Neural cell (in vitro differentiated cells): ENCODE measurements at regions not wholly inside any gene's neighbourhood (a gene's known extent, or its start where the extent isn't known, plus 50 kb on each side); places are given as distances from the start of the nearest gene placed in this dataset.

Experiments used
- H2AFZ ChIP-seq: fragments of 200-600, 300-800 bp; sonication (generic), shearing (Covaris generic); 2 replicates; pipeline ENCODE4 v1.6.0; 2014; ENCODE audit warnings: low read depth, mild to moderate bottlenecking, antibody characterized with exemption, low read length, moderate library complexity
- H3F3A ChIP-seq: fragments of 200-600 bp; shearing (Covaris generic); 2 replicates; pipeline ENCODE4 v1.6.1; 2016; ENCODE audit warnings: mild to moderate bottlenecking, moderate library complexity, mixed read lengths, antibody characterized with exemption, low read length; ENCODE audit not compliant: insufficient read depth, poor library complexity, severe bottlenecking
- H3K27ac ChIP-seq: fragments of 200-600, 300-800 bp; sonication (generic), shearing (Covaris generic); 2 replicates; pipeline ENCODE4 v1.5.1; 2014; ENCODE audit warnings: mild to moderate bottlenecking, low read length, moderate library complexity
- H3K27me3 ChIP-seq: fragments of 300-800, 200-600 bp; sonication (generic), shearing (Covaris generic); 2 replicates; pipeline ENCODE4 v1.6.0; 2014; ENCODE audit warnings: mild to moderate bottlenecking, low read depth, low read length, moderate library complexity; ENCODE audit not compliant: insufficient read depth
- H3K36me3 ChIP-seq: fragments of 300-800, 200-600 bp; sonication (generic), shearing (Covaris generic); 2 replicates; pipeline ENCODE4 v1.5.1; 2014; ENCODE audit warnings: mild to moderate bottlenecking, antibody characterized with exemption, low read length, moderate library complexity; ENCODE audit not compliant: insufficient read depth
- H3K4me2 ChIP-seq: fragments of 300-800, 200-600 bp; sonication (generic), shearing (Covaris generic); 2 replicates; pipeline ENCODE4 v1.6.0; 2014; ENCODE audit warnings: mild to moderate bottlenecking, low read length
- H3K4me3 ChIP-seq: fragments of 300-800, 200-600 bp; sonication (generic), shearing (Covaris generic); 2 replicates; pipeline ENCODE4 v1.5.1; 2014; ENCODE audit warnings: mild to moderate bottlenecking, low read length, moderate library complexity
- H3K79me2 ChIP-seq: fragments of 200-600 bp; shearing (Covaris generic); replicated peaks from 2 replicates; pipeline ENCODE4 v1.6.0; 2014; ENCODE audit warnings: mild to moderate bottlenecking, low read length, moderate library complexity; ENCODE audit not compliant: insufficient read depth
- H3K9ac ChIP-seq: fragments of 300-800, 200-600 bp; sonication (generic), shearing (Covaris generic); 2 replicates; pipeline ENCODE4 v1.6.1; 2016; ENCODE audit warnings: mild to moderate bottlenecking, low read length, mixed read lengths
- H3K9me2 ChIP-seq: fragments of 200-600 bp; shearing (Covaris generic); 2 replicates; pipeline ENCODE4 v1.6.1; 2016; ENCODE audit warnings: mild to moderate bottlenecking, low read length, mixed read lengths; ENCODE audit not compliant: insufficient read depth
- H3K9me3 ChIP-seq: fragments of 200-600, 300-800 bp; sonication (generic), shearing (Covaris generic); 2 replicates; pipeline ENCODE4 v1.6.1; 2016; ENCODE audit warnings: mild to moderate bottlenecking, mixed run types, low read length, moderate library complexity, mixed read lengths
- H4K20me1 ChIP-seq: fragments of 200-600 bp; shearing (Covaris generic); 2 replicates; pipeline ENCODE4 v1.6.1; 2016; ENCODE audit warnings: mild to moderate bottlenecking, mixed run types; ENCODE audit not compliant: insufficient read depth
- CTCF ChIP-seq: fragments of 450-650 bp; IDR thresholded peaks from 2 replicates; pipeline ENCODE4 v1.5.1; 2014; ENCODE audit warnings: antibody characterized with exemption, mild to moderate bottlenecking, moderate library complexity; ENCODE audit not compliant: poor library complexity, severe bottlenecking
- EP300 ChIP-seq: fragments of 450-650 bp; conservative IDR thresholded peaks from 2 replicates; pipeline ENCODE4 v1.6.1; 2014; ENCODE audit warnings: antibody characterized with exemption, mild to moderate bottlenecking, moderate library complexity; ENCODE audit not compliant: poor library complexity, severe bottlenecking
- EZH2 ChIP-seq: fragments of 200-600, 300-800 bp; shearing (Covaris generic), sonication (generic); IDR thresholded peaks from 2 replicates; pipeline ENCODE4 v1.6.1; 2014; ENCODE audit warnings: antibody characterized with exemption, low read length, borderline replicate concordance, mild to moderate bottlenecking; ENCODE audit not compliant: insufficient read depth, poor library complexity, severe bottlenecking
- MXI1 ChIP-seq: fragments of 450-650 bp; conservative IDR thresholded peaks from 2 replicates; pipeline ENCODE4 v1.6.1; 2014; ENCODE audit warnings: antibody characterized with exemption, mild to moderate bottlenecking; ENCODE audit not compliant: poor library complexity, severe bottlenecking
- POLR2AphosphoS5 ChIP-seq: IDR thresholded peaks from 2 replicates; pipeline ENCODE4 v1.6.1; 2012
- RAD21 ChIP-seq: fragments of 450-650 bp; conservative IDR thresholded peaks from 2 replicates; pipeline ENCODE4 v1.6.1; 2014; ENCODE audit warnings: antibody characterized with exemption, mild to moderate bottlenecking, moderate library complexity
- REST ChIP-seq: IDR thresholded peaks from 2 replicates; pipeline ENCODE4 v1.6.1; 2012; ENCODE audit warnings: borderline replicate concordance
- SMC3 ChIP-seq: fragments of 450-650 bp; conservative IDR thresholded peaks from 2 replicates; pipeline ENCODE4 v1.6.1; 2014; ENCODE audit warnings: antibody characterized with exemption, mild to moderate bottlenecking, moderate library complexity; ENCODE audit not compliant: poor library complexity
- TAF1 ChIP-seq: IDR thresholded peaks from 2 replicates; pipeline ENCODE4 v1.6.1; 2012; ENCODE audit warnings: low read depth

- H3K79me2 ChIP-seq: no peaks in the 10 kb centered on the region
- H3K9me3 ChIP-seq: no peaks in the 10 kb centered on the region
- no peak overlapping the region for H3K27ac ChIP-seq
- no peaks in the 10 kb centered on the region for H3F3A ChIP-seq
- no peaks in the 10 kb centered on the region for H3K36me3 ChIP-seq
- no peaks in the 10 kb centered on the region for H3K9me2 ChIP-seq
- H3K9ac ChIP-seq: no peak overlapping the region
- TF ChIP-seq EZH2 (no peak), EP300 (no peak), REST (no peak), MXI1 (no peak), RAD21 (no peak), TAF1 (no peak), SMC3 (no peak), CTCF (no peak), POLR2AphosphoS5 (no peak)
- no peaks in the 10 kb centered on the region for H3K27me3 ChIP-seq
- H2AFZ ChIP-seq: no peak overlapping the region
- no peak overlapping the region for H3K4me2 ChIP-seq
- no peak overlapping the region for H3K4me3 ChIP-seq
- no peaks in the 10 kb centered on the region for H4K20me1 ChIP-seq
These were observed 249.1 kb upstream of the CHRNA7 start for GRCh38 chr15:31781261-31781660.

GRCh38 chr15:31782016-31782783 is 248.1 kb upstream of the CHRNA7 start:
- H4K20me1 ChIP-seq: no peaks in the 10 kb centered on the region
- no peaks in the 10 kb centered on the region for H3K9me2 ChIP-seq
- no peaks in the 10 kb centered on the region for H3K27me3 ChIP-seq
- H2AFZ ChIP-seq: no peak overlapping the region
- H3K36me3 ChIP-seq: no peaks in the 10 kb centered on the region
- H3K4me3 ChIP-seq: no peak overlapping the region
- no peaks in the 10 kb centered on the region for H3K79me2 ChIP-seq
- H3K4me2 ChIP-seq: no peak overlapping the region
- H3K9me3 ChIP-seq: no peaks in the 10 kb centered on the region
- TF ChIP-seq EP300: no peak
- no peak for TF ChIP-seq POLR2AphosphoS5
- no peak for TF ChIP-seq TAF1
- TF ChIP-seq MXI1: no peak
- TF ChIP-seq REST: no peak
- TF ChIP-seq CTCF: no peak
- no peak for TF ChIP-seq RAD21
- no peak for TF ChIP-seq EZH2
- no peak for TF ChIP-seq SMC3
- H3K9ac ChIP-seq: no peak overlapping the region
- H3K27ac ChIP-seq: no peak overlapping the region
- H3F3A ChIP-seq: no peaks in the 10 kb centered on the region
